GM19239 (cell line): ENCODE measurements at regions not wholly inside any gene's neighbourhood (a gene's known extent, or its start where the extent isn't known, plus 50 kb on each side); places are given as distances from the start of the nearest gene placed in this dataset.

ENCODE experiments used
- DNase-seq: peaks from one replicate; pipeline ENCODE4 v3.0.0; 2011; ENCODE audit warnings: low spot score; ENCODE audit not compliant: insufficient read length
- FAIRE-seq: peaks from 2 replicates; lab custom pipeline; 2011; peaks lifted over from hg19 to GRCh38; lab: Jason Lieb, UNC

- DNase-seq (no peak), FAIRE-seq (no peak)
Measured at GRCh38 chr10:4066581-4067390, 281.8 kb upstream of the KLF6 start.

GRCh38 chr10:4064489-4064888 is 279.5 kb upstream of the KLF6 start:
- FAIRE-seq: no peak

GRCh38 chr10:4063717-4064116 is 278.7 kb upstream of the KLF6 start:
- no peak for FAIRE-seq
- DNase-seq: no peak

More at GRCh38 chr10:4064489-4064888, 279.5 kb upstream of the KLF6 start:
- DNase-seq: no peak

GRCh38 chr10:4062751-4063150 is 277.7 kb upstream of the KLF6 start:
- no peak for FAIRE-seq
- no peak for DNase-seq

- FAIRE-seq (no peak), DNase-seq (no peak)
Measured at GRCh38 chr10:4062072-4062471, 277.1 kb upstream of the KLF6 start.

- DNase-seq: no peak
- FAIRE-seq: no peak
Measured at GRCh38 chr10:4061441-4061951, 276.5 kb upstream of the KLF6 start.

- FAIRE-seq (no peak), DNase-seq (no peak)
Measured at GRCh38 chr10:4059471-4060138, 274.6 kb upstream of the KLF6 start.

- DNase-seq (no peak), FAIRE-seq (no peak)
Measured at GRCh38 chr10:4058514-4059029, 273.6 kb upstream of the KLF6 start.

- FAIRE-seq: no peak
- no peak for DNase-seq
Measured at GRCh38 chr10:4057725-4058513, 272.9 kb upstream of the KLF6 start.

- no peak for DNase-seq
- FAIRE-seq: no peak
Measured at GRCh38 chr10:4057021-4057420, 272.0 kb upstream of the KLF6 start.

GRCh38 chr10:4054656-4055435 is 269.8 kb upstream of the KLF6 start:
- FAIRE-seq (no peak), DNase-seq (no peak)

GRCh38 chr10:4053940-4054339 is 268.9 kb upstream of the KLF6 start:
- no peak for DNase-seq
- FAIRE-seq: no peak

- DNase-seq (no peak), FAIRE-seq (no peak)
Measured at GRCh38 chr10:4051641-4052151, 266.7 kb upstream of the KLF6 start.

- FAIRE-seq (no peak), DNase-seq (no peak)
Measured at GRCh38 chr10:4051011-4051640, 266.1 kb upstream of the KLF6 start.

GRCh38 chr10:4050061-4050460 is 265.1 kb upstream of the KLF6 start:
- FAIRE-seq: no peak
- DNase-seq: no peak

GRCh38 chr10:4049348-4049747 is 264.3 kb upstream of the KLF6 start:
- DNase-seq (no peak), FAIRE-seq (no peak)

GRCh38 chr10:4048236-4048864 is 263.3 kb upstream of the KLF6 start:
- FAIRE-seq (no peak), DNase-seq (no peak)

- DNase-seq (no peak), FAIRE-seq (no peak)
Measured at GRCh38 chr10:4046712-4047354, 261.8 kb upstream of the KLF6 start.
